ENCODE measurements at regions not wholly inside any gene's neighbourhood (a gene's known extent, or its start where the extent isn't known, plus 50 kb on each side); places are given as distances from the start of the nearest gene placed in this dataset.

DNA sequence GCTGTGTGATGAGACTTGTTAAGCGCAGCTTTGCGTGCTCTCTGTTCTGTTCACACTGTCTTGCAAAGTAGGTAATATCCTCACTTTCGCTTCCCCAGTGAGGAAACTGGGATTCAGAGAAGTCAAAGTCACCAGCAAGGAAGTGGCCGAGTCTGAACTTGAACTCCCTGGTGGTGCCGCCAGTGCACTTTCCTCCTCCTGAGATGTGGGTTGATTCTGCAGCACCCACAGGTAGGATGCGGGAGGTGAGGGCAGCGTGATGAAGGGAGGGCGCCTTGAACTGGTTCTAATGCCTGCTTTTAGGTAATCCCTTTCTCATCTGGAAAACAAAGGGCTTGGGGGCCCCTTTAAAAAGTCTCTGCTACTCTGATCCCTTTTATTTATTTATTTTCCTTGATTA is 54.9 kb upstream of the IGF1 start:
- H3K27me3 ChIP-seq (ENCODE audit: control insufficient read depth in 1 of 2, insufficient read depth in 2 of 2, low read length in 2 of 2), result peaks cover 2% of the 10 kb centered on the region in 2 donors
- no peaks in the 10 kb centered on the region for H3K4me1 ChIP-seq (ENCODE audit: control insufficient read depth, insufficient read depth, low read length)
- no peaks in the 10 kb centered on the region for H3K36me3 ChIP-seq (ENCODE audit: control insufficient read depth in 2 of 2, insufficient read depth in 2 of 2, low read length in 2 of 2)
- H3K9ac ChIP-seq (ENCODE audit: low read length in 2 of 2), result no peak overlapping the region
- peaks cover 0 to 2% of the 10 kb centered on the region in 2 donors for H3K9me3 ChIP-seq (ENCODE audit: control insufficient read depth in 2 of 2, low read length in 2 of 2)
- no peak overlapping the region for H3K4me3 ChIP-seq (ENCODE audit: low read length in 2 of 2)
- H3K27ac ChIP-seq (ENCODE audit: low read length), result no peak overlapping the region

DNA sequence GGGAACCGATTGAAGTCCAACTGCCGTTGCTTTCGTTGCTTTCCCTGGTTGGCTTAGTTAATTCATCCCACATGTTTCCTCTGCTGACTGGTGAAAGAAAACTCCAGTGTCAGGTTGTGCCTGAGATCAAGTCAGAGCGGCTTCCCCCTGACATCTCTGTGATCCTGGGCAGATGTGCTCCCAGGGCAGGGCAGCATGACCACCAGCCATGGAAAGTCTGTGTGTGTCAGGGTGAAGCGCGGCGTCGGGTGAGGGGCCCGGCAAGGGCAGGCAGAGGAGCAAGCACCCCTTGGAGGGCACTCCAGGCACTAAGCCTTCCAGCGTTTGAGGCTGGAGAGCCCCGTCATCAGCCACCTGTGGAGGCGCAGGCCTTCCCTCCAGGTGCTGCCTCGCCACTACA is 54.5 kb upstream of the IGF1 start:
- Histone ChIP-seq H3K36me3 (ENCODE audit: control insufficient read depth in 2 of 2, insufficient read depth in 2 of 2, low read length in 2 of 2) (no peaks in the 10 kb centered on the region), H3K9me3 (ENCODE audit: control insufficient read depth in 2 of 2, low read length in 2 of 2) (peaks cover 0 to 2% of the 10 kb centered on the region in 2 donors), H3K4me1 (ENCODE audit: control insufficient read depth, insufficient read depth, low read length) (no peaks in the 10 kb centered on the region), H3K27ac (ENCODE audit: low read length) (no peak overlapping the region), H3K27me3 (ENCODE audit: control insufficient read depth in 1 of 2, insufficient read depth in 2 of 2, low read length in 2 of 2) (peaks cover 2% of the 10 kb centered on the region in 2 donors), H3K4me3 (ENCODE audit: low read length in 2 of 2) (no peak overlapping the region), H3K9ac (ENCODE audit: low read length in 2 of 2) (no peak overlapping the region)

DNA sequence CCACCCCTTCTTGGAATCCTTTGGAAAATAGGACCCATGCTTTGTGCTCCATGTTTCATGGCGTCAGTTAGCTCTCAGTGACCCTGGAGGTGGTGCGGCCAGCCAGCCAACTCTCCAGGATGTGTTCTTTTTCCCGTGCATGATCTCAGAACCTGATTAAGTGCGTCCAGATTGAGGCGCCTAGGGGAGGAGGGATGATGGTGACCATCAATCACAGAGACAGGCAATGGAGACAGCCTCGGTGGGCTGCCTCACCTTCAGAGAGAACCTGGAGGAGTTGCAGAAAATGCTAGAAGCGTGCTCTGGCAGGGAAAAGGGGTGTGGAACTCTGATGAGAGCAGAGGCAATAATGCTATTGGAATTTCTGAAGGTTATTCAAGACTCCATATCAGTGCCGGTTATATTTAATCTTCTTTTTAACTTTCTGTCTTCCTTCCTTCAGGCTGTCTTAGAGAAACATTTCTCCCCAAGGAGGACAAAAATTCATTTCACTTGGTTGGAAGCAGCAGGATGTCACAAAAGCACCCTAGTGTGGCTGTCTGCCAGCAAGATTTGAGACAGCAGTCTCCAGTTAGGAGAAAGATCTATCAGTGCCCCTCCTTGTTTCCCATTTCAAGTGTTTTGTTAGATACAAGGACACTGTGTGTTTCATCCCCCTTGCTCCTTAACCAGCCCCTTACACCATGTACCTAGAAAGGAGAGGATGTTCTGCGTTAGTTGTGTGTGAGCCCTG is 53.3 kb upstream of the IGF1 start:
- peaks cover 0 to 6% of the 10 kb centered on the region in 2 donors for H3K9me3 ChIP-seq (ENCODE audit: control insufficient read depth in 2 of 2, low read length in 2 of 2)
- peaks cover 2% of the 10 kb centered on the region in 2 donors for H3K27me3 ChIP-seq (ENCODE audit: control insufficient read depth in 1 of 2, insufficient read depth in 2 of 2, low read length in 2 of 2)
- H3K4me3 ChIP-seq (ENCODE audit: low read length in 2 of 2), result no peak overlapping the region
- H3K4me1 ChIP-seq (ENCODE audit: control insufficient read depth, insufficient read depth, low read length), result no peaks in the 10 kb centered on the region
- no peak overlapping the region for H3K9ac ChIP-seq (ENCODE audit: low read length in 2 of 2)
- no peak overlapping the region for H3K27ac ChIP-seq (ENCODE audit: low read length)
- no peaks in the 10 kb centered on the region for H3K36me3 ChIP-seq (ENCODE audit: control insufficient read depth in 2 of 2, insufficient read depth in 2 of 2, low read length in 2 of 2)

All from stomach smooth muscle (tissue), 2 donors.